ENCODE measurements at regions not wholly inside any gene's neighbourhood (a gene's known extent, or its start where the extent isn't known, plus 50 kb on each side); places are given as distances from the start of the nearest gene placed in this dataset.

DNA sequence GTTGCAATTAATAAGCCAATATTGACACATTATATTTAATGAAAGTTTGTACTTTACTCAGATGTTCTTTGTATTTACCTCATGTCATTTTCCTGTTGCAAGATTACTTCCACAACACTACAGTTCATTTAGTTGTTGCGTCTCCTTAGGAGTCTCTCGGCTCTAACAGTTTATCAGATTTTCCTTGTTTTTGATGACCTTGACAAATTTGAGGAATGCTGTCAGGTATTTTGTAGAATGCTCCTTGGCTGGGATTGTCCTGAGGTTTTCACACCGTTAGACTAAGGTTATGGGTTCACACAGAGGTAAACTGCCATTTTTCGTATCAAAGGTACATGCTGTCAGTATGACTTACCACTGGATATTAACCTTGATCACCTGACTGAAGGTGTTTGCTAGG, 416.6 kb upstream of the TNP1 start:
- Histone ChIP-seq H3K56ac (ENCODE audit: low read length) (no peak overlapping the region), H3K4me3 (ENCODE audit: low read length) (no peak overlapping the region), H2BK5ac (ENCODE audit: low read length) (no peak overlapping the region), H3K4me1 (ENCODE audit: control insufficient read depth, low read depth, low read length) (no peaks in the 10 kb centered on the region), H3K27me3 (ENCODE audit: insufficient read depth, low read length, poor library complexity) (peaks cover 7% of the 10 kb centered on the region), H2BK120ac (ENCODE audit: low read depth, low read length) (no peak overlapping the region), H3K27ac (ENCODE audit: low read depth, low read length) (no peak overlapping the region), H4K5ac (ENCODE audit: low read length) (no peak overlapping the region), H3K36me3 (ENCODE audit: control insufficient read depth, insufficient read depth, low read length) (no peaks in the 10 kb centered on the region), H3K9ac (ENCODE audit: low read length) (no peak overlapping the region), H3K18ac (ENCODE audit: low read length) (no peak overlapping the region), H3K23ac (ENCODE audit: low read length) (no peak overlapping the region), H3K4ac (ENCODE audit: low read depth, low read length) (no peak overlapping the region), H2BK15ac (replicated peaks; ENCODE audit: low read depth) (no peak overlapping the region), H3K4me2 (ENCODE audit: low read length) (no peak overlapping the region), H3K79me2 (ENCODE audit: control insufficient read depth, insufficient read depth, low read length) (no peaks in the 10 kb centered on the region), H2AK5ac (ENCODE audit: low read length) (no peak overlapping the region), H4K8ac (ENCODE audit: low read depth, low read length) (no peak overlapping the region), H3K79me1 (ENCODE audit: low read length) (no peaks in the 10 kb centered on the region)
- DNase-seq = no peak
- no CpG with 5 or more reads among the region's 4 CpGs for WGBS (ENCODE audit: extremely low coverage, insufficient coverage, low lambda C conversion rate)

DNA sequence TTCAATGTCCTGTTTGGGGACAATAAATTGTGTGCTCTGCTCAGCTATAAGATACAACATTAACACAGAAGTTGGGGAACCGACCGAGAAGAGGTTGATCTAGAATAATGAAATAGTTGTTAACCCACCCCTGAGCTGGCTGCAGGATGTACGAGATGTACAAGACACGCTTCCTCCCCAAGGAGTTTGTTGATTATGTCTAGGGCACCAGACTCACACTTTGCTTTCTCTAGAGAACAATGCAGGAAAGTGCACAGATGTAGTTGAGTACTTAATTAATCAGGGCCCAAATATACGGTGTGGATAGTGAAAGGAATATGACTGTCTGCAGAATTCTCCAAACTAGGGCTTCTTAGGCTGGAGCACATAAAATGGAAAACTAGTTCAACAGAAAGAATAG, 415.2 kb upstream of the TNP1 start:
- no peak overlapping the region for H3K4me2 ChIP-seq (ENCODE audit: low read length)
- WGBS (ENCODE audit: extremely low coverage, insufficient coverage, low lambda C conversion rate) = no CpG with 5 or more reads among the region's 5 CpGs
- no peaks in the 10 kb centered on the region for H3K79me2 ChIP-seq (ENCODE audit: control insufficient read depth, insufficient read depth, low read length)

DNA sequence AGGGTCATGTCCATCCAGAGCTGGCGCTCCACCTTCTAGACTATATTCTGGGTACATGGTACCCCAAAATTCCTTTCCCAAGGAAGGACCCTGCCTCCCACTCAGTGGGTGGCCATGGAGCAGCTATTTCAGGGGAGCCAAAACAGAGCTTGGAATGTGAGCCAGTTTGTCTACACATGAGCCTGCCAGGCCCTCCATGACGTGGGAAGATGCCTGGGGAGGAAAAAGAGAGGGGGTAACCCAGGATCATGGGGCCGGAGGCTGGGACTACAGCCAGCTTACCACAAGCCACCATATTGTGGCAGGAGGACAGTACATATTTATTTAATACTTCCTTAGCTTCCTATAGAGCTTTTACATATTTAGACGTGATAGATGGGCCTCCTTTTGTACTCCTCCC, 414.7 kb upstream of the TNP1 start:
- Histone ChIP-seq H3K79me1 (ENCODE audit: low read length) (no peaks in the 10 kb centered on the region), H4K5ac (ENCODE audit: low read length) (no peak overlapping the region), H3K36me3 (ENCODE audit: control insufficient read depth, insufficient read depth, low read length) (no peaks in the 10 kb centered on the region), H2BK5ac (ENCODE audit: low read length) (no peak overlapping the region), H4K8ac (ENCODE audit: low read depth, low read length) (no peak overlapping the region), H3K4me3 (ENCODE audit: low read length) (no peak overlapping the region), H3K56ac (ENCODE audit: low read length) (no peak overlapping the region), H2BK15ac (replicated peaks; ENCODE audit: low read depth) (no peak overlapping the region), H3K4me1 (ENCODE audit: control insufficient read depth, low read depth, low read length) (peaks cover 9% of the 10 kb centered on the region), H3K4ac (ENCODE audit: low read depth, low read length) (no peak overlapping the region), H3K23ac (ENCODE audit: low read length) (no peak overlapping the region), H3K18ac (ENCODE audit: low read length) (no peak overlapping the region), H3K27me3 (ENCODE audit: insufficient read depth, low read length, poor library complexity) (peaks cover 7% of the 10 kb centered on the region), H3K4me2 (ENCODE audit: low read length) (no peak overlapping the region), H3K27ac (ENCODE audit: low read depth, low read length) (no peak overlapping the region), H3K9ac (ENCODE audit: low read length) (no peak overlapping the region), H2AK5ac (ENCODE audit: low read length) (no peak overlapping the region), H2BK120ac (ENCODE audit: low read depth, low read length) (no peak overlapping the region), H3K79me2 (ENCODE audit: control insufficient read depth, insufficient read depth, low read length) (no peaks in the 10 kb centered on the region)
- DNase-seq = no peak
- WGBS (ENCODE audit: extremely low coverage, insufficient coverage, low lambda C conversion rate) = no CpG with 5 or more reads among the region's 4 CpGs

More for the DNA sequence above, 415.2 kb upstream of the TNP1 start:
- H3K18ac ChIP-seq (ENCODE audit: low read length) = no peak overlapping the region
- H3K36me3 ChIP-seq (ENCODE audit: control insufficient read depth, insufficient read depth, low read length) = no peaks in the 10 kb centered on the region
- no peak overlapping the region for H4K8ac ChIP-seq (ENCODE audit: low read depth, low read length)
- no peak overlapping the region for H3K4me3 ChIP-seq (ENCODE audit: low read length)
- peaks cover 7% of the 10 kb centered on the region for H3K27me3 ChIP-seq (ENCODE audit: insufficient read depth, low read length, poor library complexity)
- no peak overlapping the region for H2BK120ac ChIP-seq (ENCODE audit: low read depth, low read length)
- H4K5ac ChIP-seq (ENCODE audit: low read length) = no peak overlapping the region
- no peak overlapping the region for H3K4ac ChIP-seq (ENCODE audit: low read depth, low read length)
- no peak overlapping the region for H3K23ac ChIP-seq (ENCODE audit: low read length)
- H3K56ac ChIP-seq (ENCODE audit: low read length) = no peak overlapping the region
- no peak overlapping the region for H2BK5ac ChIP-seq (ENCODE audit: low read length)
- H2BK15ac ChIP-seq (replicated peaks; ENCODE audit: low read depth) = no peak overlapping the region
- no peak overlapping the region for H3K9ac ChIP-seq (ENCODE audit: low read length)
- no peak for DNase-seq
- no peaks in the 10 kb centered on the region for H3K79me1 ChIP-seq (ENCODE audit: low read length)
- H3K27ac ChIP-seq (ENCODE audit: low read depth, low read length) = no peak overlapping the region
- no peak overlapping the region for H2AK5ac ChIP-seq (ENCODE audit: low read length)
- H3K4me1 ChIP-seq (ENCODE audit: control insufficient read depth, low read depth, low read length) = peaks cover 5% of the 10 kb centered on the region

DNA sequence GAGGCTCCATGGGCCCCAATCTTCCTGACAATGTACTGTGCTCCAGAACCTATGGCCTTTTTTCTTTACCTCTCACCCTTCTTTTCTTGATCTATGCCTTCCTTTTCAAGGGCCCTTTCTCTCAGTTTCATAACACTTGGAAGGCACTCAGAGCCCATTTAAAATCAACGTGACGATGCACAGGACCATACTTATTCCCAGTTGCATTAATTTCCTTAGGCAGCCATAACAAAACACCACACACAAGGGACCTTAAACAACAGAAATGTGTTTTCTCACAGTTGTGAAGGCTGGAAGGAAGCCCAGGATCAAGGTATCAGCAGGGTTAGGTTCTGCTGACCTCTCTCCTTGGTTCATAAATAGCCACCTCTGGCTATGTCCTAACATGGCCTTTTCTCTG, 414.0 kb upstream of the TNP1 start:
- DNase-seq = no peak
- Histone ChIP-seq H3K18ac (ENCODE audit: low read length) (no peak overlapping the region), H3K4me3 (ENCODE audit: low read length) (no peak overlapping the region), H4K5ac (ENCODE audit: low read length) (no peak overlapping the region), H2AK5ac (ENCODE audit: low read length) (no peak overlapping the region), H3K56ac (ENCODE audit: low read length) (no peak overlapping the region), H3K4ac (ENCODE audit: low read depth, low read length) (no peak overlapping the region), H2BK15ac (replicated peaks; ENCODE audit: low read depth) (no peak overlapping the region), H3K27me3 (ENCODE audit: insufficient read depth, low read length, poor library complexity) (peaks cover 9% of the 10 kb centered on the region), H3K23ac (ENCODE audit: low read length) (no peak overlapping the region), H3K4me2 (ENCODE audit: low read length) (no peak overlapping the region), H2BK5ac (ENCODE audit: low read length) (no peak overlapping the region), H3K9ac (ENCODE audit: low read length) (no peak overlapping the region), H4K8ac (ENCODE audit: low read depth, low read length) (no peak overlapping the region), H3K79me1 (ENCODE audit: low read length) (no peaks in the 10 kb centered on the region), H3K36me3 (ENCODE audit: control insufficient read depth, insufficient read depth, low read length) (no peaks in the 10 kb centered on the region), H3K79me2 (ENCODE audit: control insufficient read depth, insufficient read depth, low read length) (no peaks in the 10 kb centered on the region), H2BK120ac (ENCODE audit: low read depth, low read length) (no peak overlapping the region), H3K27ac (ENCODE audit: low read depth, low read length) (no peak overlapping the region), H3K4me1 (ENCODE audit: control insufficient read depth, low read depth, low read length) (peaks cover 9% of the 10 kb centered on the region)
- WGBS (ENCODE audit: extremely low coverage, insufficient coverage, low lambda C conversion rate) = no CpG with 5 or more reads among the region's 2 CpGs

DNA sequence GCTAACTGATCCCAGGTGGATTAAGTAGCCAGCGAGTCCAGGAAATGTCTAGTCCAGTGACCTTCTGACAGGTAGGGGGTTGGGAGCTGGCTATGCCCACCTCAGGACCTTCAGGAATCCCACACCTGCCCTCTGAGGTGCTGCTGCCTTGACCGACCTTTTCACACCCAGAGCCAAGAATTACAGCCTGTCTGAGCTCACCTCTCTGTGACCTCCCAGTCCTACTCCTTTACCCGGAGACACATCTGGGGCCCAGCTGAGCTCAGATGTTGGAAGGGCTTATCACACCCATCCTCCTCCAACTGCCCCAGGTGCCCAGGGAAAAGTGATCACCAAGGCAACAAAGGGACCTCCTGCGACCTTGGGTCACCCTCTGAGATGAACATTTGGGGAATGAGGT, 413.3 kb upstream of the TNP1 start:
- H3K23ac ChIP-seq (ENCODE audit: low read length) = no peak overlapping the region
- DNase-seq = no peak
- no peaks in the 10 kb centered on the region for H3K79me2 ChIP-seq (ENCODE audit: control insufficient read depth, insufficient read depth, low read length)
- H3K4ac ChIP-seq (ENCODE audit: low read depth, low read length) = no peak overlapping the region
- H2BK120ac ChIP-seq (ENCODE audit: low read depth, low read length) = no peak overlapping the region
- no peak overlapping the region for H3K4me2 ChIP-seq (ENCODE audit: low read length)
- H3K18ac ChIP-seq (ENCODE audit: low read length) = no peak overlapping the region
- H3K36me3 ChIP-seq (ENCODE audit: control insufficient read depth, insufficient read depth, low read length) = no peaks in the 10 kb centered on the region
- peaks cover 11% of the 10 kb centered on the region for H3K27me3 ChIP-seq (ENCODE audit: insufficient read depth, low read length, poor library complexity)
- no peak overlapping the region for H2BK15ac ChIP-seq (replicated peaks; ENCODE audit: low read depth)
- no peak overlapping the region for H3K56ac ChIP-seq (ENCODE audit: low read length)
- H4K8ac ChIP-seq (ENCODE audit: low read depth, low read length) = no peak overlapping the region
- H3K27ac ChIP-seq (ENCODE audit: low read depth, low read length) = no peak overlapping the region
- H2AK5ac ChIP-seq (ENCODE audit: low read length) = no peak overlapping the region
- H4K5ac ChIP-seq (ENCODE audit: low read length) = no peak overlapping the region
- no peaks in the 10 kb centered on the region for H3K79me1 ChIP-seq (ENCODE audit: low read length)
- H3K9ac ChIP-seq (ENCODE audit: low read length) = no peak overlapping the region
- H3K4me1 ChIP-seq (ENCODE audit: control insufficient read depth, low read depth, low read length) = peaks cover 9% of the 10 kb centered on the region
- H2BK5ac ChIP-seq (ENCODE audit: low read length) = no peak overlapping the region
- no CpG with 5 or more reads among the region's 4 CpGs for WGBS (ENCODE audit: extremely low coverage, insufficient coverage, low lambda C conversion rate)
- no peak overlapping the region for H3K4me3 ChIP-seq (ENCODE audit: low read length)

DNA sequence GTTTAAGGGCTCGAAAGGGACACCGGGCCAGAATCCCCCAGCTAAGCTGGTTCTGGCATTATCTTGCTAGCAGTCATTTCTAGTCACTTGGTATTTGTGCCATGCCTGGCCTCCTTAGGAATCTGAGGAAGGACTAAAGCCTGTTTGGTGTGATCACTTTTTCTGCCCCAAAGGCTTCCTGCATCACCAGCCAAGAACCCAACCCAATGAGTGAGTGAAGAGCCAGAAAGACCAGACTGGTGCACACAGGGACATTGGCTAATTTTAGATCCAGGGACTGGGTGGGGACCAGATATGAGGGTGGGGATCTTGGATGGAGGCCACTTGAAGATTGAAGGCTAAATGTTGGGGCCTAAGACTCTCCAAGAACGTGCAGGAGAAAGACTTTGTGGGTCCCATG, 411.9 kb upstream of the TNP1 start:
- Histone ChIP-seq H2BK120ac (ENCODE audit: low read depth, low read length) (no peak overlapping the region), H4K8ac (ENCODE audit: low read depth, low read length) (no peak overlapping the region), H3K9ac (ENCODE audit: low read length) (no peak overlapping the region), H4K5ac (ENCODE audit: low read length) (no peak overlapping the region), H3K23ac (ENCODE audit: low read length) (no peak overlapping the region), H3K4me1 (ENCODE audit: control insufficient read depth, low read depth, low read length) (peaks cover 9% of the 10 kb centered on the region), H3K4me2 (ENCODE audit: low read length) (no peak overlapping the region), H3K4me3 (ENCODE audit: low read length) (no peak overlapping the region), H3K27me3 (ENCODE audit: insufficient read depth, low read length, poor library complexity) (peaks cover 18% of the 10 kb centered on the region), H3K27ac (ENCODE audit: low read depth, low read length) (no peak overlapping the region), H3K36me3 (ENCODE audit: control insufficient read depth, insufficient read depth, low read length) (no peaks in the 10 kb centered on the region), H3K56ac (ENCODE audit: low read length) (no peak overlapping the region), H3K79me1 (ENCODE audit: low read length) (no peaks in the 10 kb centered on the region), H2AK5ac (ENCODE audit: low read length) (no peak overlapping the region), H3K18ac (ENCODE audit: low read length) (no peak overlapping the region), H3K79me2 (ENCODE audit: control insufficient read depth, insufficient read depth, low read length) (no peaks in the 10 kb centered on the region), H2BK15ac (replicated peaks; ENCODE audit: low read depth) (no peak overlapping the region), H3K4ac (ENCODE audit: low read depth, low read length) (no peak overlapping the region), H2BK5ac (ENCODE audit: low read length) (no peak overlapping the region)
- no CpG with 5 or more reads among the region's 3 CpGs for WGBS (ENCODE audit: extremely low coverage, insufficient coverage, low lambda C conversion rate)
- no peak for DNase-seq
